ENCODE measurements at regions not wholly inside any gene's neighbourhood (a gene's known extent, or its start where the extent isn't known, plus 50 kb on each side); places are given as distances from the start of the nearest gene placed in this dataset.

- Histone ChIP-seq H3K36me3 (ENCODE audit: control insufficient read depth, insufficient read depth, low read length) (no peaks in the 10 kb centered on the region), H3K9me3 (no peaks in the 10 kb centered on the region), H3K4me3 (ENCODE audit: low read depth, low read length) (no peak overlapping the region), H3K27me3 (replicated peaks; ENCODE audit: control insufficient read depth, insufficient read depth, low read length) (no peaks in the 10 kb centered on the region), H3K4me1 (no peaks in the 10 kb centered on the region)
- H3K27ac Mint-ChIP-seq (ENCODE audit: unreplicated experiment) = no peak overlapping the region
- H3K4me3 Mint-ChIP-seq (ENCODE audit: unreplicated experiment) = no peak overlapping the region
- ChIA-PET POLR2A (no interaction called here), CTCF (no interaction called here)
- DNase-seq = no peak
- H3K9me3 Mint-ChIP-seq (ENCODE audit: unreplicated experiment) = no peaks in the 10 kb centered on the region
- H3K36me3 Mint-ChIP-seq (ENCODE audit: insufficient read depth, unreplicated experiment) = no peaks in the 10 kb centered on the region
- H3K27me3 Mint-ChIP-seq (ENCODE audit: insufficient read depth, unreplicated experiment) = peaks cover 9% of the 10 kb centered on the region
- no peaks in the 10 kb centered on the region for H3K4me1 Mint-ChIP-seq (ENCODE audit: low read depth, unreplicated experiment)
- intact Hi-C loops (cut with micrococcal nuclease; ENCODE audit: unreplicated experiment) = no loop called here
- no peak for TF ChIP-seq CTCF (IDR thresholded peaks at IDR 0.05; ENCODE audit: insufficient read depth in 1 of 2, low read depth in 1 of 2, low read length in 1 of 2, severe bottlenecking in 1 of 2, unreplicated experiment in 1 of 2)
- BruUV-seq (replicated peaks) = no TSS peak
Observed at GRCh38 chr6:90463359-90463758, 123.5 kb downstream of the MAP3K7 start.

- Histone ChIP-seq H3K4me3 (ENCODE audit: low read depth, low read length) (no peak overlapping the region), H3K27me3 (replicated peaks; ENCODE audit: control insufficient read depth, insufficient read depth, low read length) (no peaks in the 10 kb centered on the region), H3K9me3 (no peaks in the 10 kb centered on the region), H3K4me1 (no peaks in the 10 kb centered on the region), H3K36me3 (ENCODE audit: control insufficient read depth, insufficient read depth, low read length) (no peaks in the 10 kb centered on the region)
- POLR2A ChIA-PET = no interaction called here
- CTCF ChIA-PET = interaction anchor here (1.0 kb wide), 1 partner anchor 522 kb away, joined by 3 read pairs; no protein-coding TSS in a partner anchor
- BruUV-seq (replicated peaks) = no TSS peak
- no peak for TF ChIP-seq CTCF (IDR thresholded peaks at IDR 0.05; ENCODE audit: insufficient read depth in 1 of 2, low read depth in 1 of 2, low read length in 1 of 2, severe bottlenecking in 1 of 2, unreplicated experiment in 1 of 2)
- Mint-ChIP-seq H3K36me3 (ENCODE audit: insufficient read depth, unreplicated experiment) (no peaks in the 10 kb centered on the region), H3K27ac (ENCODE audit: unreplicated experiment) (no peak overlapping the region), H3K4me3 (ENCODE audit: unreplicated experiment) (no peak overlapping the region), H3K4me1 (ENCODE audit: low read depth, unreplicated experiment) (no peaks in the 10 kb centered on the region), H3K27me3 (ENCODE audit: insufficient read depth, unreplicated experiment) (peaks cover 9% of the 10 kb centered on the region), H3K9me3 (ENCODE audit: unreplicated experiment) (no peaks in the 10 kb centered on the region)
- intact Hi-C loops (cut with micrococcal nuclease; ENCODE audit: unreplicated experiment) = no loop called here
- no peak for DNase-seq
Observed at GRCh38 chr6:90462102-90462501, 124.8 kb downstream of the MAP3K7 start.

GRCh38 chr6:90461383-90461782 is 125.5 kb downstream of the MAP3K7 start:
- no peak overlapping the region for H3K4me3 Mint-ChIP-seq (ENCODE audit: unreplicated experiment)
- H3K27me3 Mint-ChIP-seq (ENCODE audit: insufficient read depth, unreplicated experiment) = peaks cover 9% of the 10 kb centered on the region
- BruUV-seq (replicated peaks) = no TSS peak
- Histone ChIP-seq H3K27me3 (replicated peaks; ENCODE audit: control insufficient read depth, insufficient read depth, low read length) (no peaks in the 10 kb centered on the region), H3K4me1 (no peaks in the 10 kb centered on the region), H3K36me3 (ENCODE audit: control insufficient read depth, insufficient read depth, low read length) (no peaks in the 10 kb centered on the region), H3K4me3 (ENCODE audit: low read depth, low read length) (no peak overlapping the region), H3K9me3 (no peaks in the 10 kb centered on the region)
- H3K4me1 Mint-ChIP-seq (ENCODE audit: low read depth, unreplicated experiment) = no peaks in the 10 kb centered on the region
- no peak for DNase-seq
- intact Hi-C loops (cut with micrococcal nuclease; ENCODE audit: unreplicated experiment) = no loop called here
- ChIA-PET CTCF (no interaction called here), POLR2A (no interaction called here)
- no peaks in the 10 kb centered on the region for H3K9me3 Mint-ChIP-seq (ENCODE audit: unreplicated experiment)
- H3K36me3 Mint-ChIP-seq (ENCODE audit: insufficient read depth, unreplicated experiment) = no peaks in the 10 kb centered on the region
- TF ChIP-seq CTCF (IDR thresholded peaks at IDR 0.05; ENCODE audit: insufficient read depth in 1 of 2, low read depth in 1 of 2, low read length in 1 of 2, severe bottlenecking in 1 of 2, unreplicated experiment in 1 of 2) = no peak
- H3K27ac Mint-ChIP-seq (ENCODE audit: unreplicated experiment) = no peak overlapping the region

Data from Caco-2 (cell line).